ENCODE measurements at regions not wholly inside any gene's neighbourhood (a gene's known extent, or its start where the extent isn't known, plus 50 kb on each side); places are given as distances from the start of the nearest gene placed in this dataset.

DNA sequence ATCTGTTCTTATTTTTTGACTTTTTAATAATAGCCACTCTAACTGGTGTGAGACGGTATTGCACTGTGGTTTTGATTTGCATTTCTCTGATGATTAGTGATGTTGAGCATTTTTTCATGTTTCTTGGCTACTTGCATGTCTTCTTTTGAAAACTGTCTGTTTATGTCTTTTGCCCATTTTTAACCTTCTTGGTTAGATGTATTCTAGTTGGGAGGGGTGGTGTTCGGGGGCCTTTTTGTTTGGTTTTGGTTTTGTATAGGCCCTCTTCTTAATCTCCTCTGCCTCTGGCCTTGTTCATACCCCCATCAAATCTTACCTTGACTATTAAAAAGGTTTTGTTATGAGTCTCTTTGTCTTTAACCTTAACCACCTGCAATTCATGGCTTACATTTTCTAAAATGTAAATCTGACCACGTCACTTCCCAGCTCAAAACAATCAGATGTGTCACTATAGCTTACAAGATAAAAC, 107.8 kb upstream of the NR4A3 start:
- no peak for DNase-seq (ENCODE audit: low read depth)

DNA sequence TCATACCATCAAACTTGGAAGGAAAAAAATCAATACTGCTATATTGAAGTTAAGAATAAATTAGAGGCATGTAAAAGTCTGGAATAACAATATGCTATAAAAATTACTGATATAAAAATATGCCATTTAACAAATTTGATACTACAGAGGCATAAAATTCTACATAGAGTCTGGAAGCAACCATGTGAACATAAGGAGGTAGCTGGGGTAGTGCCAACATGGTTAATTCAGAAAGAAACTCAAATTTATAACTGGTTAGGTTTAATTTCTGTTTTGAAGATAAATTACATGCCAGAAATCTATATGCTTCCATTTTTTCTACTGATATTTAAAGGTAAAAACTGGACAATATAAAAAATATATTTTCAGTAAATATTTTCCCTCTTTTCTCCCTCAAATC, 103.1 kb upstream of the NR4A3 start:
- DNase-seq (ENCODE audit: low read depth) = no peak

DNA sequence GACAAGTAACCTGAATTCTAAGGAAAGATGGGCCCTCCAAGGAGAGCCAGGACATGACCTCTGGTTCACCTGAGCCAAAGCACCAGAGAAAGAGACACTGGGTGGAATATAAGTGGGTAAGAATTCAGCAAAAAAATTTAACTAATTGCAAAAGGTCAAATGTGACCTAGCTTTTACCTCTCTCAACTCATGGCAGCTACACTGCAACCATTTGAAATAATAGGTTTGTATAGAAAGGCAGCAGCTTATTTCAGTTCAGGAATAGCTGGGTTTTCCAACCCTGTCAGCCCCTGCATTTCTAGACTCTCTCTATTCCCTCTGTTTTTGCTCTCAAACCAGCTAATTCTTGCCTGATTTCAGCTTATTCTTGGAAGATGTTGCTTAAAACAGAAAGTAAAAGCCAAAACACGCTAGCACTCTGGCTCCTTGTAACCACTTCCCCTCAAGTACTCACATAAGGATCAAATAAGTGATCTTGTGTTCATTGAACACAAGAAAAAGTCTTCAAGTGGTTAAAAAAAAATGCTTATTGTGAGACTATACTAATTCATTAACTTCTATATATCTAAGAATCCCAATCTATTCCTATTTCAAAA, 101.1 kb upstream of the NR4A3 start:
- no peak for DNase-seq (ENCODE audit: low read depth)

DNA sequence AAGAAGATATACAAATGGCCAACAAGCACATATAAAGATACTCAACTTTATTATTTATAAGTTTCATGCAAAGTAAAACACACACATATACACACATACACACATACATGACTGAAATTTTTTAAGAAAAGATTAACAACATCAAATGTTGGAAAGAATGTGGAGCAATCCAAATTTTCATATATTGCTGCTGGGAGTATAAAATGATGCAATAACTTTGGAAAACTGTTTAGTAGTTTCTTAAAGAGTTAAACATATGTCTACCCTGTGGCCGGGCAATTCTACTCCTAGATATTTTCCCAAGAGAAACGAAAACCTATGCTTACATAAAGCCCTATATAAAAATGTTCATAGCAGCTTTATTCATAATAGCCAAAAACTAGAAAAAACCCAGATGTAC, 99.8 kb upstream of the NR4A3 start:
- no peak for DNase-seq (ENCODE audit: low read depth)

DNA sequence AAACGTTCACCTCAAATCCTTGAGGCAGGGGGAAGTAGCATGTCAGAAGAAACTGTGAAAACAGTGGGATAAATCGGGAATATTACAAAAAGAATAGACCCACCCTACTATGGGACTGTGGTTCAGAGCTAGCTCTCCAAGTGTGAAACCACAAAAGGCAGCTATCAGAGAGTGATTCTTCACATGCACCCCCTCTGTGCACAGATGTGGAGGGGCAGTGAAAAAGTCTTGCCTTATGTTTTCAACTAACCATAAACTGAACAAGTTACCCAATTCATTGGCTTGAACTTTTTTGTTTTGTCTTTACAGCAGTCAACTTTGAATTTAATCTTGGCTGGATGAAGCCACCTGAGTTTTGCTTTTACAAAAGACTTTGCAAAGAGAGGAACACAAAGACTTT, 98.8 kb upstream of the NR4A3 start:
- DNase-seq (ENCODE audit: low read depth) = no peak

DNA sequence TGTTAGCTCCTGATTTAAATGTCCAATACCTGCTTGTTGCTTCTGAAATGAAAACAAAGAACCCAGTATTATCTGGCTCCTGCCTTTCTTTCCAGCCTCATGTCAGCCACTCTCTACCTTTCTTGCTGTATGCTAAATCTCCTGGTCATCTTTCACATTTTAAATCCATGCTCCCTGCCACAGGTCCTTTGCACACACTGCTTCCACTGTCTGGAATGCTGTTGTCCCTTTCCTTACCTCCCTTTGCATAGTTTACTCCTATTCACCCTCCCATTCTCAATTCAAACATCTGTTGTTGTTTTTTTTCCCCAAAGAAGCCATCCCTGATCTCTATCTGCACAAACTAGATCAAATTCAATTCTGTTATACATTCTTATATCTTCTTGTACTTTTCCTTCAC, 97.0 kb upstream of the NR4A3 start:
- no peak for DNase-seq (ENCODE audit: low read depth)

DNA sequence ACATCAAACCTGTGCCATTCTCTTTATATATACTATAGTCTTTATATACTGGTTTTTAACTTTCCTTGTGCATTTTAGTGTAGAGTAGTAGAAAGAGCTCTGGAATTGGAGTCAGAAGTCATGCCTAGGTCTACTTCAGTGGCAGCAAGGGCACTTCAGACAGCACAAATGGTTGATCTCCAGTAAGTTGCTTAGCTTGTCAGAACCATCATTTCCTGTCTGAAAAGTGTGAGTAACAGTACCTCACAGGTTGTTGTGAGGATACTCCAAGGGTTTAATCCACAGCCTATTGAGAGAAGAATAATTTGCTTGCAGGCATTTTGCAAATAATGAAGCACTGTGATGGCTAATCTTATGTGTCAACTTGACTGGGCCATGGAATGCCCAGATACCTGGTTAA, 95.8 kb upstream of the NR4A3 start:
- DNase-seq (ENCODE audit: low read depth) = no peak

DNA sequence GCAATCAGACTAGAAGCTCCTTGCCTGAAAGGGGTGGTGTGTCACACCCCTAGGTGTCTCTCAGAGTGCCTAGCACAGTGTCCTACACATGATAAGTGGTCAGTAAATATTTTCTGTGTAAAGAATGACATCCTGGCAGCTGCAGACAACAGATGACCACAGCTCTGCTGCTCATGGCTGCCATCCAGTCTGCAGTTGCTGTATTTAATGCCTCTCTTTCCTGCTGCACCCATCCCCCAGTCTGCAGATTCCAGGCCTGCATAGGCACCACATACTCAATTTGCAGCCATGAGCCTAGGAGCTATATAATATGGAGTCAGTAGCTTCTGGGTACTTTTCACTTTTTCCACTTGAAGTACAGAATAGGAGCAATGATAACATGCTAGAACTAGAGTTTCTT, 94.9 kb upstream of the NR4A3 start:
- DNase-seq (ENCODE audit: low read depth) = no peak

DNA sequence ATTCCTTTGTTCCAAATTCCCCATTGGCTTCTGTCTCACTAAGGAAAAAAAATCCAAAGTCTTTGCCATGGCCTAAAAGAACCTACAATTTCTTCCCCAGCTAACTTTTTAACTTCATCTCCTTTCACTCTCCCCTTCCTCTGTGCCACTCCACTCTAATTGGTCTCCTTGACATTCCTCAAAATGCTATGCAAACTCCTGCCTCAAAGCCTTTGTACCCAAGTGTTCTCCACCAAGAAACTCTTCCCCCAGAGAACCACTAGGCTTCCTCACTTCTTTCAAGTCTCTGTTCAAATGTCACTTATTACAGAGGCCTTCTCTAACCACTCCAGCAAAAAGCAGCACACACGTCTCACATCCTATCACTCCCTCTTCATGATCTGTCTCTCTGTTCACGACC, 91.6 kb upstream of the NR4A3 start:
- DNase-seq (ENCODE audit: low read depth) = no peak

DNA sequence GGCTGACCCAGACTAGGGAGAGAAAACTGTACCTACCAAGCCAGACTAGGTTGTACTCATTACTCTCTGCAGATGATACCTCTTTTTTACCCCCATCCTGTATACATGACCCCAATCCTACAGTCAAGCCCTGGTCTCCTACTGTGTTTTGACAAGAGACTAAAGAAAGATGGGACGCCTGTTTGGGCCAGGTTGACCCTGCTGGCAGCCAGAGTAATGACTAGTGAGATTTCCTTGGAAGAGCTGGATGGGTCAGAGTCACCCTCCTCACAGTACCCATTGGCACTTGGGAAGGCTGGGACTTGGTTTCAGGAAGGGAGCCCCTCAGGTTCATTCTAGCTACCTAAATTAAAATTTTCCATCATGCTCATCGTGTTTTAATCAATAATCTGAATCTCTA, 89.7 kb upstream of the NR4A3 start:
- no peak for DNase-seq (ENCODE audit: low read depth)

DNA sequence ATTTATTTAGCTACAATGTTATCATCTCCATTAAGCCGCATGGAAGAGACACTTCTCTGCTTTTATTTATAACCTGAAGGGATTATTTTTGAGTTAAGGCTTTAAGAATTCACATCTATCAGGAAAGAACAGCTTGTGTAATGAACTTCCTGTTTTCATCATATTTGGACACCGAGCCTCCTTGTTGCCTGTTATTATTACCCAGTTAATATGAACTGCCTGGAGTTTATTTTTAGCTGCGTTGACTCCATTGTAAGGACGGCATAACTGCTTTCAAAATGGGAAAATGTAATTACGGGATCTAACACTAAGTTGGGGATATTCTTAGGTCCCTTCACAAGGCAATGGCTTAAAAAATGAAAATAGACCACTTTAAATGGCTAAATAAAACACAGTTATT, 89.0 kb upstream of the NR4A3 start:
- DNase-seq (ENCODE audit: low read depth) = no peak

DNA sequence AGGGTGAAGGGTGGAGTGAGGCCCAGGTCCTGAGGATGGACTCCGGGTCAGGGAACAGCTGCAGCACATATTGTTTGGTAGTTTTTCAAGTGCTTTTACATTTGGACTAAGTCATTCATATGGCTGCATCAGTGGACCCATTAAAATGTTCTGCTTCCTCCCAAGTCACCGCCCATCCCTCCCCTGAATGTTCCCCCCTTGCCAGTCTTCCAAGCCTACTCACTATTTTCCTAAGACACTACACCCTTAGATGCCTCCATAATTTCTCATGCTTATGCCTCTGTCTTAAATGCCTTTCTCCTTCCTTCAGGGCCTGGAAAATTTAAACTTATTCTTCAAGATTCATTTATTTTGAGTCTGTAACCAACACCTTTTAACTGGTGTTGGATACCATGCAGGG, 86.6 kb upstream of the NR4A3 start:
- no peak for DNase-seq (ENCODE audit: low read depth)

DNA sequence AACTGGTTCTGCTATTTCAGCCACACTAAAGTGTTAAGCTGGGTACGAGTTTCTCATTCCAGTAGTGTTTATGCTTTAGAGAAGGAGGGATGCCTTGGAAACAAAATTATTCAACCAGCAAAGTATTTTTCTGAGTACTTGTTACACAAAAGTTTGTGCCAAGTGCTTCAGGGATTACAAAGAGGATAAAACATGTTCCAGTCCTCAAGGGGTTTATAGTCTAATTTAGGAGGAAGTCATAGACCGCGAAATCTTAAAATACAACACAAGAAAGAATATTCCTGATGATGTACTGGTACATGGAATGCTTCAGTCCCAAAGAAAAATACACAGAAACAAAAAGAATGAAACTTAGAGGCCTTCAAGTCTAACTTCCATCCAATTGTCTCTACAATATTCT, 85.4 kb upstream of the NR4A3 start:
- DNase-seq (ENCODE audit: low read depth) = no peak

DNA sequence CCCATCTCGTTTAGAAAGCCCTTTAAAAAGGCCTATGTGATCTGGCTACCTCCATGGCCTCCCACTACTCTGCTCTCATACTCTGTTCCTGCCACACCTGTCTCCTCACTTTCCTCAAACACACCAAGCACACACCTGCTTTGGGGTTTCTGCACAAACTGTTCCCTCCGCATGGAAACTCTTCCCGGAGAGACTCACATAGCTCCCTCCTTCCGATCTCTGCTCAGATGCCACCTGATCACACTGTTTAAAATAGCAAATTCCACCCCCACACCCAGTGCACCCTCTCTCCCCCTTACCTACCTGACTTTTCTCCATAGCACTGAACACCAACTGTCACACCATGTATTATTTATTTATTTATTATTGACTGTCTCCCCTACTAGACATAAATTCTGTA, 84.0 kb upstream of the NR4A3 start:
- no peak for DNase-seq (ENCODE audit: low read depth)

DNA sequence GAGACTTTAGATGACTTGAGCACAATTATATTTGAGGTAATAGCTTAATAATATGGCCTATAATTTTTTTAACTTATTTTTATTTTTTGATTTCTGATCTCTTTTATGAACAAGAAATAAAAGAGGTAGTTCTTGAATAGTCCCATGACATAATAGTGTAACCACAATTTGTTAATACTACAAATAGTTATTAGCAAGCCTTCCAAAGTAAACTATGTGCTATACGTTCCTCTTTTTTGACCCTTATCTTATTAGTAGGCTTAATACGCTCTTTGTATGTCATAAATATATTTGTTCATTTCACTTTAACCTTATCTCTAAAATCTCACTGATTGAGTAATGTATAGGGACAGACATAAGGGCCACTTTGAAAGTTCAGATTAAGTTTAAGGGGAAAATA, 78.7 kb upstream of the NR4A3 start:
- DNase-seq (ENCODE audit: low read depth) = no peak

DNA sequence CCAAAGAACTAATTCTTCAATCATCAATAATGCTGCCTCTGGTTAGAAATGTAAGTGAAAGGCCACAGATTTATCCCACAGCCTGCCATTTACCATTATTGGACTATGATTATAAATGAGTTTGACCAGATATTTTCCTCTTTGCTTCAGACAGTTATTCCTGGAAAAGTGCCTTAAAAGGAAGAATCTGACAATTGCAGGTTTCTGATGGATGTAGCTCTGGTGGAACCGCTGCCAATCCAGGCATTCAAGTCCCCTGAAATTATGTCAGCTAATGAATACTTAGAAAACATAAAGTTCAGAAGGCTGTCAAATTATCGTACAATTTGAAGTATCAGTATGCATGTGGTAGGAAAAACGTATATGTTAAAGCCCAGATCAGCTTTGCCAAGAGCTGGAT, 78.2 kb upstream of the NR4A3 start:
- no peak for DNase-seq (ENCODE audit: low read depth)

DNA sequence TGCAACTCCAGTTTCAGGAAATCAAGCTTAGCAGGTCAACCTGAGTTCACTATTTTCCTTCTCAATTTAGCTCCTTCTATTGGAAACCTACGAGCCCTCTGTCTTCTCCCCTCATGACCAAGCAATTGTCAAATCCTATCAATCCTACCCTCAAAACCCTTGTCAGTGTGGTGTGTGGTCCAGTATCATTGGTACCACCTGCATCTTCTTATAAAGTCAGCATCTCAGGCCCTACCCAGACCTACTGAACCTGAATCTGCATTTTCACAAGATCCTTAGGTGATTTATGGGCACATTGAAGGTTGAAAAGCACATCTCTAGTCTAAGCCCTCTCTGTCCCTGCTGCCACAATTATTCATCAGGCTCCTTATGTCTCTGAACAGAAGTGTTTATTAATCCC, 77.6 kb upstream of the NR4A3 start:
- no peak for DNase-seq (ENCODE audit: low read depth)

DNA sequence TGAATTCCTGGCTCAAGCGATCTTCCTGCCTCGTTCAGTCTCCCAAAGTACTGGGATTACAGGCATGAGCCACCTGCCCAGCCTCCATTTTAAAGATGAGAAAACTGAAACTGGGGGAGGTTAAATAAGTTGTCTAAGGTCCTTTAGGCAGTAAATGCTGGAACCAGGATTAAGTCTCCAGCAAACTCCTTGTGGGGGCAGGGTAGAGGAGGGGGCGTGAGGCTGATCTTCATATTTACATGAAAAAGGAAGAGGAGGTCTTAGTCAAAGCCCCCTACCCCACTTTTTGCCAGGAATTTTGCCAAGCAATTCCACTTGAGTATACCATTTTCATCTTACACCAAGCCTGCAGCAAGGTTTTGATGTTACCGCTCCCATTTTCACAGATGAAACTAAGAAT, 76.6 kb upstream of the NR4A3 start:
- no peak for DNase-seq (ENCODE audit: low read depth)

DNA sequence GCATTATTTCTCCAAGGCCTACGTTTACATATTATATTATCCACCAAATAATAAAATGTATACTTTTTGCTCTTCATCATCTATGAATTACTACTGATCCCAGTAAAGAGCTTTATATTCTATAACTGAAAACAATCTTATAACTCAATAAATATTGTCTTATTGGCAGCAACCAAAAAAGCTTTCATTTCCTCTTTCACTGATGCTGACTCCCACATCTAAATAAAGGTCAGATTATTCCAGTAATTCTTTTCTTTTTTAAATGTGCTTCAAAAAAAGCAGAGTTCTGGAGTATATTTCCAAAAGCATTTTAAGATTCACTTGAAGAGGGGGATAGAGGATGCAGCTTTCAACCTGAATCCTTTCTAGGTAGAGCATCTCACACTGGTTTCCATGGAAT, 75.3 kb upstream of the NR4A3 start:
- no peak for DNase-seq (ENCODE audit: low read depth)

DNA sequence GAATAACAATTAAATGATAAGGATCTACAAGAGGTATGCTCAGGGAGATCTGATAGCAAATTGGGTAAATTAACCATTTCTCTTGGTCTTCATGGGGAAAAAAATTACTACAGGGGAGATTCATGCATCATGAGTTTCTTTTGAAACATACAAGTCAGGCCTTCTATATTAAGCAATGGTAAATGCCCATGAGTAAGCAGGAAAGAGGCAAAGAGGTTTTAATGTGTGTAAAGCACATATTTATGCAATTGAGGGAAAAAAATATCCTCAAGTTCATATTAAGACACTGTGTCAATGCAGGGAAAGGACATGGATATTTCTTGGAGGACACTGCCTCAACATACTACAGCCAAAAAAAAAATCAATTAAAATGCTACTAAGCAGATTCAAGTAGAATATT, 73.4 kb upstream of the NR4A3 start:
- DNase-seq (ENCODE audit: low read depth) = no peak

DNA sequence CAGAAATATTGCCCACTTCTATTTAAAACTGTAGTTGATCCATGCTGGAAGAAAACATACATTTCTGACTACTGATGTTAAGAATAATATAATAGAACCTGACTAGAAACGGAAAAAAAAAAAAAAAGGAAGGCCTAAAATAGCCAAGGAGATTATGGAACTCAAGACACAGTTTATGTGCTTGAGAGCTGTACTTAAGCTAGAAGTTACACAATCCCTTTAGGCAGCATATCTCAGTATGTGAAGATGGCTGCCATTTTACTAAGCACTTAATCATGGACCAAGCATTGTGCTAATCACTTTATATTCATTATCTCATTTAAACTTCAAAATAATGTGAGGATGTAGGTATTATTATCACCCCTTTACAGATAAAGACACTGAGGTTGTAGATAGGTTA, 73.0 kb upstream of the NR4A3 start:
- DNase-seq (ENCODE audit: low read depth) = no peak

DNA sequence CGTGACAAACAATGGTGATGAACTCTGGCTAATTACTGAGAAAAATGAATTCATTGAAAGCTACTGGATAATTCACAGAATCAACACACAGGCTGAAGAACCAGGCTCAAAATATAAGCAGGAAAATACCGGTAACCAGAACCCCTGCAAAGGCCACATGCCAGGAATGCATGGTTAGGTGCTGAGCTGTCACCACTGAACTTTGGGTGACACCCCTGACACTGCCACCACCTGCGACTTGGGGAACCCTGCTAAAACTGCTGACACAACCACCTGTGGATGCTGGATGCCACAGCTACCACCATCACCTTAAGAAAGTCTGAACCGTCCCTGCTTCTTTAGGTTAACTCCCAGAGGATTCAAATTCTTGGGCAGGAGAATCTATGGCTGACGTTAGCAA, 72.0 kb upstream of the NR4A3 start:
- no peak for DNase-seq (ENCODE audit: low read depth)

DNA sequence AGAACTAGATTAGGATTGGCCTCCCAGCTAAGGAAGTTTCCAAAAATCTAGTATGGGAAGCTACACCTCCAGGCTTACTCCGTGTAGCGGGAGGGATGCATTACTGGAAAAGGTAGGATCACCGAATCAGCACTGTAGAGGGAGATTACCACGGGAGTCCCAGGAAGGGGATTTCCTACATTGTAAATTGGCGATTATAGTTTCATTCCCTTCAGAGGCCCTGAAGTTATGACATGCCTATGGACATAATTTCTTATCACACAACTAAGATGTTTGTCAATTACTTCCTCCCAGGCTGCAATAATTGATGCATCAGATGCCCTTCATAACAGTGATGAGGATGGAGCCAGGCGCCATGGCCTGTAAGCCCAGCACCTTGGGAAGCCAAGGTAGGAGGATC, 71.2 kb upstream of the NR4A3 start:
- DNase-seq (ENCODE audit: low read depth) = no peak

DNA sequence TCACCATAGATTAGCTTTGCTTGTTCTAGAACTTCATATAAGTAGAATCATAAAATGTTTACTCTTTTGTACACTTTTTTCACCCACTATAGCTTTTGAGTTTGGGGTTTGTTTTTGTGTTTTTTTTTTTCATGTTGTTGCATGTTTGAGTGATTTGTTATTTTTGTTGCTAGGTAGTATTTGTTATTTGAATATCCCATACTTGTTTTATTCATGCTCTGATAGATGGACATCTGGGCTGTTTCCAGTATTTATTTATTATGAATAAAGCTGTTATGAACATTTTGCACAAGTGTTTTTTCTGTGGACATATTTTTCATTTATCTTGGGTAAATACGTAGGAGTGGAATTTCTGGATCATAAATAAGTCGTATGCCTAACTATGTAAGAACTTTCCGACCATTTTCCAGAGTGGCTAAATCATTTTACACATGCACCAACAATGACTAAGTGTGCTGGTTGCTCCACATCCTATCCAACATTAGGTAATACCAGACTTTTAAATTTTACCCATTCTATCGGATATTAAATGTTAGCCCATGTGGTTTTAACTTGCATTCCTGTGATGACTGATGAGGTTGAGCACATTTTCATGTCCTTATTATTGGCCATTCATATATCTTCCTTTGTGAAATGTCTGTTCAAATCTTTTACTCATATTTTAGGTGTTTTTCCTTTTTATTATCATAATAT, 69.1 kb upstream of the NR4A3 start:
- DNase-seq (ENCODE audit: low read depth) = peak; percentile 72

Data from GM04503 (cell line).